ENCODE measurements at regions not wholly inside any gene's neighbourhood (a gene's known extent, or its start where the extent isn't known, plus 50 kb on each side); places are given as distances from the start of the nearest gene placed in this dataset.

DNA sequence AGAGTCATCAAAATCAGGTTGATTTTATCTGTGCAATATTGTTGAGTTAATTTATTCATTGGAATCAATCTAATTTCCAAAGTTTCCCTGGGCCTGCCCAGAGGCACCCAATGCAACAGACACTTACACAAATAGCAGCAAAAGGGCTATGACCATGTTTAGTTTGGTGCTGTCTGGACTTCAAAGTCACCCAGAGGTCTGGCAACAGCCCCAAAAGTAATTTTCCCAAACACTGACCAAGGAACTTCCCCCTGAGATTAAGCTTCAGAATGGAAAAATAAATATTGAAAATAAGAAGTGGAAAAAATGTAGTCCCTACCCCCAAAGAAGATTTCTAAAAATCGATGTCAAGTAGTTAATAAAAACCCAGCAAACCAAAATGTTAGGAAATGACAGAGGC is 70.9 kb upstream of the RNF152 start:
- TF ChIP-seq CTCF (IDR thresholded peaks at IDR 0.05; ENCODE audit: control insufficient read depth, insufficient read depth, low read depth, low read length, missing control alignments): no peak
- DNase-seq (ENCODE audit: low read depth): no peak
- H3K4me3 ChIP-seq (ENCODE audit: control insufficient read depth, low read depth, low read length): no peak overlapping the region

DNA sequence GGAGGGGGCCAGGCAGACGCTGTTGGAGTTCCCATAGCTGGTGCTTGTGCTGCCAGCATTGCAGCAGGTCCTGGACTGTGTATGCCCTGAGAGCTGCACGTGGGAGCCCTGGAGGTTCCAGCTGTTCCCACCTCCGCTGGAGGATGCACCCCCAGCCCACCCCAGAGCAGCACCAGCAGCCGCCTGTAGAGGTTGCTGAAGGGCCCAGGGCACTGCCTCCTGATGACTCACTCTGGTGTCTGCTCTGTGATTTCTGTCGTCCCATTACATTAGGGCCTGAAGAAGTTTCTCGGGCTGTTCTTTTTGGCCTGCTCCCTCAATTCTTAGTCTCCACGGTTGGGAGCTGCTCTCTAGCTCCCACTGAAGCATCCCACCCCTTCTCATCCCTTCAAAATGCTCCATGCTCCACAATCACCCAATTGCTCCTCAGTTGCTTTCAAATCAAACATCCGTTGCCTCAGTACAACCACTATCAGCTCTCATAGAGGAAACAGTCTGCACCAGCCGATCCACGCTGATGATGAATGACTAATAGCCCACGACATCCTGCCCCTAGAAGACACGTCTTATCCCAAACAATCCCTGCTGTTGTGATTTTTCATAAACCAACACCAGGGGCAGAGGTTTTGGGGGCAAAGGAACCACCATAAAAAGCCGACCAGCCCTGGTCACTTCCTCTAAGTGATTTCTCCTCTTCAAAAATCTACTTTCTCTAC is 65.2 kb upstream of the RNF152 start:
- TF ChIP-seq CTCF (IDR thresholded peaks at IDR 0.05; ENCODE audit: control insufficient read depth, insufficient read depth, low read depth, low read length, missing control alignments): peak; percentile 19
- DNase-seq (ENCODE audit: low read depth): no peak
- no peak overlapping the region for H3K4me3 ChIP-seq (ENCODE audit: control insufficient read depth, low read depth, low read length)

- no peak for DNase-seq (ENCODE audit: low read depth)
- no peak overlapping the region for H3K4me3 ChIP-seq (ENCODE audit: control insufficient read depth, low read depth, low read length)
- TF ChIP-seq CTCF (IDR thresholded peaks at IDR 0.05; ENCODE audit: control insufficient read depth, insufficient read depth, low read depth, low read length, missing control alignments): no peak
Observed at GRCh38 chr18:61955644-61956043, 62.8 kb upstream of the RNF152 start.

DNA sequence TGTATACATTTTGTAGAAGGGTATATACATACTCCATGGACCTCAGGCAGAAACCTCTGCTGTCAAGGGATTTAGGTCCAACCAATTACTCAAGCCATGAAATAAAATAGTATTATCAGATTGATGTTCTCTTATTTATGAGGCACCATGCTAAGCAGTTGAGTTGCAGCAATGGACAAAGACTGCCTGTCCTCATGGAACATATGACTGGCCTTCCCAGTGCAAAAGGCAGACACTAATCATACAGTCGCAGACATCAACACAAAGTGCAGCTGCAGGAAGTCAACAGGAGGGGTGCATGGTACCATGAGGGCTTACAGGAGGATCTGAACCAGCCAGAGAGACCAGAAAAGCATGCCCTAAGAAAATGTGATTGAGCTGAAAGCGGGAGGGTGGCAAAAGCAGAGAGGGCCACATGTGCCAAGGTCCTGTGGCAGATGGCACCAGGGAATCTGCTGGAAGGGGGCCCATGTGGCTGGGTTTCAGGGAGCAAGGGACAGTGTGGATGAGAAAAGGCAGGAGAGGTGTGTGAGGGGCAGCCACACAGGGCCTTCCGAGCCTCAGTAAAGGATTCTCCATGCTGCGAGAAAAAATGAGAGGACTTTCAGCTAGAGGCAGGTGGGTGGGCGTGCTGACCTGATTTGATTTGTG is 61.4 kb upstream of the RNF152 start:
- no peak for TF ChIP-seq CTCF (IDR thresholded peaks at IDR 0.05; ENCODE audit: control insufficient read depth, insufficient read depth, low read depth, low read length, missing control alignments)
- H3K4me3 ChIP-seq (ENCODE audit: control insufficient read depth, low read depth, low read length): no peak overlapping the region
- DNase-seq (ENCODE audit: low read depth): no peak

GRCh38 chr18:61953641-61954040 is 60.8 kb upstream of the RNF152 start:
- no peak for TF ChIP-seq CTCF (IDR thresholded peaks at IDR 0.05; ENCODE audit: control insufficient read depth, insufficient read depth, low read depth, low read length, missing control alignments)
- no peak overlapping the region for H3K4me3 ChIP-seq (ENCODE audit: control insufficient read depth, low read depth, low read length)
- DNase-seq (ENCODE audit: low read depth): no peak

DNA sequence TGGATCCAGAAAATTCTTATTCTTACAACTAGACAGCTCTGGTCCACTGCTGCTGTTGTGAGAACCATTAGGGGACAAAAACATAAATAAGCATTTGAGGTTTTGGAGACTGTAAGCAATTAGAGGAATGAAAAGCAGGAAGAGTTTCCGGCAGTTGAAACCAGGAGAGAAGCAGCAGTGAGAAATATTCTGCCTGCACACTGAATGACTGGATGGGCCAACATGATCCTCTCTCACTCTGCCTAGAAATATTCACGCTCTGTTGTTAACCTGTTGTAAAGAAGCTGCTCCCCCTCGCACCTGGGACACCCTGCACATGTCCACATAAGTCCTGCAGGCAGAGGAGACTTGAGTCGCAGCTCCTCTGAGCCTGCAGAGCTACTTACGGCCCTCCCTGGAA is 60.4 kb upstream of the RNF152 start:
- no peak overlapping the region for H3K4me3 ChIP-seq (ENCODE audit: control insufficient read depth, low read depth, low read length)
- no peak for TF ChIP-seq CTCF (IDR thresholded peaks at IDR 0.05; ENCODE audit: control insufficient read depth, insufficient read depth, low read depth, low read length, missing control alignments)
- DNase-seq (ENCODE audit: low read depth): no peak

Measured in AG09309 (cell line).